ENCODE measurements at regions not wholly inside any gene's neighbourhood (a gene's known extent, or its start where the extent isn't known, plus 50 kb on each side); places are given as distances from the start of the nearest gene placed in this dataset.

- Histone ChIP-seq H3K27ac (no peak overlapping the region), H3K27me3 (no peaks in the 10 kb centered on the region), H3K36me3 (no peaks in the 10 kb centered on the region), H3K4me1 (no peaks in the 10 kb centered on the region), H3K4me3 (no peak overlapping the region), H3K9me3 (no peaks in the 10 kb centered on the region)
- 70% methylated on average over 4 of the region's 4 CpGs for WGBS
- DNase-seq (ENCODE audit: low spot score in 2 of 2): no peak
- TF ChIP-seq POLR2A (IDR thresholded peaks at IDR 0.05) (no peak), CTCF (IDR thresholded peaks at IDR 0.05) (no peak), EP300 (IDR thresholded peaks at IDR 0.05) (no peak), POLR2AphosphoS5 (IDR thresholded peaks at IDR 0.05) (no peak)
These were observed 92.3 kb downstream of the GYPC start for GRCh38 chr2:126748188-126748760.

GRCh38 chr2:126748929-126749518, 93.1 kb downstream of the GYPC start:
- no peak overlapping the region for H3K4me3 ChIP-seq
- H3K4me1 ChIP-seq: no peaks in the 10 kb centered on the region
- TF ChIP-seq POLR2AphosphoS5 (IDR thresholded peaks at IDR 0.05) (no peak), POLR2A (IDR thresholded peaks at IDR 0.05) (no peak), EP300 (IDR thresholded peaks at IDR 0.05) (no peak), CTCF (IDR thresholded peaks at IDR 0.05) (no peak)
- H3K9me3 ChIP-seq: no peaks in the 10 kb centered on the region
- WGBS: 90% methylated on average over 9 of the region's 9 CpGs
- no peak for DNase-seq (ENCODE audit: low spot score in 2 of 2)
- H3K27me3 ChIP-seq: no peaks in the 10 kb centered on the region
- H3K36me3 ChIP-seq: no peaks in the 10 kb centered on the region
- H3K27ac ChIP-seq: no peak overlapping the region

- H3K9me3 ChIP-seq: no peaks in the 10 kb centered on the region
- H3K36me3 ChIP-seq: no peaks in the 10 kb centered on the region
- H3K4me3 ChIP-seq: no peak overlapping the region
- H3K27ac ChIP-seq: no peak overlapping the region
- WGBS: 67% methylated on average over 1 of the region's 1 CpG
- H3K4me1 ChIP-seq: no peaks in the 10 kb centered on the region
- DNase-seq (ENCODE audit: low spot score in 2 of 2): no peak
- H3K27me3 ChIP-seq: no peaks in the 10 kb centered on the region
- no peak for TF ChIP-seq POLR2AphosphoS5 (IDR thresholded peaks at IDR 0.05)
- no peak for TF ChIP-seq CTCF (IDR thresholded peaks at IDR 0.05)
- TF ChIP-seq EP300 (IDR thresholded peaks at IDR 0.05): no peak
- TF ChIP-seq POLR2A (IDR thresholded peaks at IDR 0.05): no peak
These were observed 93.6 kb downstream of the GYPC start for GRCh38 chr2:126749537-126749936.

- TF ChIP-seq CTCF (IDR thresholded peaks at IDR 0.05) (no peak), POLR2A (IDR thresholded peaks at IDR 0.05) (no peak), POLR2AphosphoS5 (IDR thresholded peaks at IDR 0.05) (no peak), EP300 (IDR thresholded peaks at IDR 0.05) (no peak)
- no peak overlapping the region for H3K4me3 ChIP-seq
- no peaks in the 10 kb centered on the region for H3K36me3 ChIP-seq
- no peak overlapping the region for H3K27ac ChIP-seq
- H3K4me1 ChIP-seq: no peaks in the 10 kb centered on the region
- WGBS: 92% methylated on average over 4 of the region's 4 CpGs
- H3K9me3 ChIP-seq: no peaks in the 10 kb centered on the region
- no peak for DNase-seq (ENCODE audit: low spot score in 2 of 2)
- H3K27me3 ChIP-seq: no peaks in the 10 kb centered on the region
These were observed 94.5 kb downstream of the GYPC start for GRCh38 chr2:126750506-126750905.

- TF ChIP-seq EP300 (IDR thresholded peaks at IDR 0.05) (no peak), POLR2AphosphoS5 (IDR thresholded peaks at IDR 0.05) (no peak), POLR2A (IDR thresholded peaks at IDR 0.05) (no peak), CTCF (IDR thresholded peaks at IDR 0.05) (no peak)
- Histone ChIP-seq H3K4me1 (no peaks in the 10 kb centered on the region), H3K27ac (no peak overlapping the region), H3K27me3 (no peaks in the 10 kb centered on the region), H3K36me3 (no peaks in the 10 kb centered on the region), H3K9me3 (no peaks in the 10 kb centered on the region), H3K4me3 (no peak overlapping the region)
- 85% methylated on average over 4 of the region's 4 CpGs for WGBS
- DNase-seq (ENCODE audit: low spot score in 2 of 2): no peak
These were observed 95.5 kb downstream of the GYPC start for GRCh38 chr2:126751477-126751876.

Measured in suprapubic skin (tissue), 4 donors.